Daoy (cell line): ENCODE measurements at regions not wholly inside any gene's neighbourhood (a gene's known extent, or its start where the extent isn't known, plus 50 kb on each side); places are given as distances from the start of the nearest gene placed in this dataset.

Experiments used
- DNase-seq: peaks from one replicate; pipeline ENCODE4 v3.0.0-alpha.2; 2015; ENCODE audit warnings: low read depth

DNA sequence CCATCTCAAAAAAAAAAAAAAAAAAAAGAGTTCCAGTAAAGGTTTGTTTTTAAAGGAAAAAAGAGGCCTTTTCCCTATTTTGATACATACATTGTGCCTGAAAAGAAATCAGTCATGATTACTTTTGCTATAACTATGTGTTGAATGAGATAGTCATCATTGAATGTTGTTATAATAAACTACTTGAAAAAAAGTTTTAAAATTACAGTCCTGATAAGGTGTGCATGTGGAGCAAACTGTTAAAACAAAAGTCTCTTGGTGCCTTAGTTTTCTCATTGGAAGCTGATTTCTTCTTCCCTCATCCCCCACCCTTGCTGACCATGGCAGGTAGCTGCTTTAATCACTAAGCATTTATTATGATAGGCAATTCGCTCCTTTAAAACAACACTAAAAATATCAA is 172.3 kb upstream of the TBCA start:
- no peak for DNase-seq

DNA sequence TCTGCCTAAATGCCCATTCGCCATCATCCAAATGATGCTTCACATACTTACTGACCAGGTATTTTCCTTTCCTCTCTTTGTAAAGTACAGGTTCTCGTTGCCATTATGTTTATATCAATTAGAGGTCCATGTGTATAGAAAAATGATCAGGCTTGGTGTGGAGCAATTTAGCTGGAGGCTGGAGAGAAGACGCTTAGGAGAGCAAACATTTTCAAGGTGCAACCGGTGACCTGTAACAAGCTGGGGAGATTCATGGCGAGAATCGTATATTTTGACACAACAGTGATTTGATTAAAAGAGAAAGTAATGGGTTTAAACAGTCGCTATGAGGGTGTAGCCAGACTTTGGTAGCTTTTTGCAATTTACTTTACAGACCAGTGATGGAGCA is 170.9 kb upstream of the TBCA start:
- no peak for DNase-seq

GRCh38 chr5:77946381-77947040 is 170.4 kb upstream of the TBCA start:
- no peak for DNase-seq

GRCh38 chr5:77945874-77946273 is 169.7 kb upstream of the TBCA start:
- no peak for DNase-seq

GRCh38 chr5:77944757-77945340 is 168.7 kb upstream of the TBCA start:
- DNase-seq, result no peak

- DNase-seq, result no peak
Observed at GRCh38 chr5:77943851-77944250, 167.7 kb upstream of the TBCA start.

- DNase-seq, result no peak
Observed at GRCh38 chr5:77942578-77943239, 166.6 kb upstream of the TBCA start.

- DNase-seq, result no peak
Observed at GRCh38 chr5:77937015-77937908, 161.1 kb upstream of the TBCA start.

DNA sequence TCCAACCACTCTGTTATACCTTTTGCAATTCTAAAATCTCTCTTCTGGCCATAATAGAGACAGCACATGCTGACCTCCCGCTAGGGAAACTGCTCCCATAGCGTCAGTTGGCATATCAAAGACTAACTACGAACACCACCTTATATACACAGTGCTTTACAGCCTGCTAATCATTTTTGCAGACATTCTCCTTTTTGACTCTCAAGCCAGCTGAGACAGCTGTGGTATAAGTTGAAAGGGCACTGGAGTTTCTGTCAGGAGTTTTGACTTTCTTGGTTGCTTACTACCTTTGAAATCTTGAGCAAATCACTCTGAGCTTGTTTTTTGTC is 160.2 kb upstream of the TBCA start:
- DNase-seq, result no peak

DNA sequence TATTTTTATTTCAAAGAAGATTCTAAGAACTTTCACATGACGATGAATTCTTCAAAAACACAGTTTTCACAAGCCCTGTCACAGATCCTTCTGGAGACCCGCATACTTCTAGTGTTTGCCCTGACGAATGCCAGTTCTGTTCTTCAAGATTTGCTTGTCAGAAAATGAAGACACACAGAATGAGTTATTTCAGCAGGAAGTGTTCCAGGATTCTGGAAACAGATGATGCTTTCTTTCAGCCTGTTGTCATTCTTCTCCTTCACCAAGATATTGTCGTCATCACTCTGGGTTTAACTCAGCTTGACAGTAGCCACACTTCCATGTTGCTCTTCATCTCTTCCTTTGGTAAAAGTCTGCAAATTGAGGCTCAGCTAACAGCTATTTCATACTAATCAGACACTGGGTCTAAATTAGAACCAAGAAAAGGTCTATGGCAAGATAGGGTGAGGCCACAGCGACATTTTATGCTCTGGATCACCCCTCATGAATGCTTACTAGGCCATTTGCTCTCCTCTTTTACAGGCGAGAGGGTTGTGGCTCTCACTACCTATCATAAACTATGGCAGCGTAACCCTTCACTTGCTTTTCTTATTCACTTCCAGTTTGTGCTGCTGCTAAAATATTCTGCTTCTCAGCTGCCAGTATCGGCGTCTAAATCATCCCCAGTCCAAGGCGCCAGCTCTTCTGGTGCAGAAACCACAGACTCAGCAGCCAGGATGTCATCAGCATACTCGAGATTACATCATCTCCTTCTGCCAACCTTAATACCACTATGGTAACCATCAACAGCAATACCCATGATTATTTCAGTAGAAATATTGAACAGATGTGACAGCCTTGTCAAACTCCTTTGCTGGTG is 159.6 kb upstream of the TBCA start:
- DNase-seq, result peak; percentile 51

- DNase-seq, result no peak
Observed at GRCh38 chr5:77928776-77929300, 152.7 kb upstream of the TBCA start.

GRCh38 chr5:77926337-77926736 is 150.2 kb upstream of the TBCA start:
- no peak for DNase-seq

- DNase-seq, result no peak
Observed at GRCh38 chr5:77925503-77925902, 149.4 kb upstream of the TBCA start.

DNA sequence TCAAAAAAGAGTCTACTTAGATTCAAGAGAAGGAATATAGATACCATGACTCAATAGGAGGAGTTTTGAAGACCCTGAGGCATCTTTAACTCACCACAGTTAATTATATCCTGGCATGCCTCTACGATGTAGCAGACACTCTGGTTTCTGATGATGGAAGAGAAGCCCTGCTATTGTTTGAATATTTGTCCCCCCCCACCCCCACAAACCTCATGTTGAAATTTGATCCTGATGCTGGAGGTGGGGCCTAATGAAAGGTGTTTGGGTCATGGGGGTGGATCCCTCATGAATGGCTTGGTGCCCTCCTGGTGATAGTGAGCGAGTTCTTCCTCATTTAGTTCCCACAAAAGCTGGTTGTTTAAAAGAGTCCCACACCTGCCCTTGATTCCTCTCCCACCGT is 147.9 kb upstream of the TBCA start:
- DNase-seq, result peak; percentile 15

DNA sequence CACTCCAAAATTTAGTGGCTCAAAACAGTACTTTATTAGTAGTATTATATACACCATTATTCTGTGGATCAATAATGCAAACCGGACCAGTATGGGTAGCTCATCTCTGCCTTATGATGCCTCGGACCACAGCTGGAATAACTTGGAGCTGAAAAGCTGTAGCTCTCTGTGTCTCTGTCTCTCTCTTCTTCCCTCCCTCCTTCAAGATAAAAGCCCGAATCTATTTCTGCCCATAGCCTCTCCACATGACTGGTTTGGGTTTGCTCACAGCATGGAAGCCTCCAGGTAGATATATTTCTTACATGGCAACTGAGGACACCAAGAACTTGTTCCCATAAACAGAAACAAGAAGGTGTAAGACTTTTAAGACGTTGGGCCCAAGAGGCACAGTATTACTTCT is 147.5 kb upstream of the TBCA start:
- DNase-seq, result no peak

DNA sequence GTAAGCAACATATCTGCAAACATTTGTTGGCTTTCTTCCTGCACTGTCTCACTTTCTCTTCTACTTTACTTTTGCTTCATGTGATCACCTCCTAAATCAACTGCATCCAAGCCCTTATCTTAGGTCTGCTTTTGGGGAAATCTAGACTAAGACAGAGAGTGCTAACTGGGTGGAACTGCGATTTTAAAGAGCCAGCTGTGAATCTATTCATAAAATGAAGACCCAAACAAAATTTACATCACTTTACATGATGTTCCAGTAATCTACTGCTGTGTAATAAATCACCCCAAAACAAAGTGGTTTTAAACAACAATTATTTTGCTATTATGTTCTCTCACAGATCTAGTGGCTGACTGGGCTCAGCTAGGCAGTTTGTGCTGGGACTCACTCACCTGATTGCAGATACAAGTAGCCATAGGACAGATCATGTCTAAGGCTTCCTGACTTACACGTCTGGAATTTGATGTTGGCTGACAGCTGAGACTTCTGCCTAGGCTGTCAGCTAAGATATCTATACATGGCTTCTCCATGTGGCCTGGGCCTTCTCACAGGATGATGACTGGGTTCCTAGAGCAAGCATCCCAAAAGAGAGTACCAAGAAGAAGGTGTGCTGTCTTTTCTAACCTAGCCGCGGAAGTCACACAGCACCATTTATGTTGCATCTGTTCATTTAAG is 145.1 kb upstream of the TBCA start:
- DNase-seq, result no peak

DNA sequence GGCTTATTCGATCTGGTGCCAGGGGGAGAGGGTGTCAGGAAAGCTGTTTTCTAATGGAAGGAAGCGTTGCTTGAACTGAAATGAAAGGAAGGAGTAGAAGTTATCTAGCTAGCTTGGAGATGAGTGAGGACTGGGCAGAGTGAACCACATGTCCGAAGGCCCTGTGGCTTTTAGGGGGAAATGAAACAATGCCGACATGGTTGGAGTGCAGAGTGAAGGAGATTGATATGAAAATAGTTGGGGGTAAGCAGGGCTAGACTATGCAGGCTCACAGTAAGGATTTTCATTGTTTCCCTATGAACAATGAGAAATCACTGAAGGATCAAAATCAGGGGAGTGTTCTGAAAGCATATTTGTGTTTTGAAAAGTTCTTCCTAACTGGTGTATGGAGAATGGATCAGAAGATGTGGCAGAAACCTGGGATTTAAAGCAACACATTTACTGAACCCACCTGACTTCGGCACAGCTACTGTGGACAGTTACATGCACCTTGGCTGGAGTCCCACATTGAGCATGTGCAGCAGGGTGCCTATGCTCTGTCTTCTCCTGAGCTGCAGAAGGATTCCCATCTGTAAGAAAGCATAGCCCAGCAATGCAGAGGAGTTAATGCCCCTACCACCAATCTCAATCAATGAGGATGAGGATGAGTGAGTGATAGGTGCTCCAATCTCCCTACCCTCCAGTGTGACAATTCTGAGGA is 144.4 kb upstream of the TBCA start:
- DNase-seq, result no peak

DNA sequence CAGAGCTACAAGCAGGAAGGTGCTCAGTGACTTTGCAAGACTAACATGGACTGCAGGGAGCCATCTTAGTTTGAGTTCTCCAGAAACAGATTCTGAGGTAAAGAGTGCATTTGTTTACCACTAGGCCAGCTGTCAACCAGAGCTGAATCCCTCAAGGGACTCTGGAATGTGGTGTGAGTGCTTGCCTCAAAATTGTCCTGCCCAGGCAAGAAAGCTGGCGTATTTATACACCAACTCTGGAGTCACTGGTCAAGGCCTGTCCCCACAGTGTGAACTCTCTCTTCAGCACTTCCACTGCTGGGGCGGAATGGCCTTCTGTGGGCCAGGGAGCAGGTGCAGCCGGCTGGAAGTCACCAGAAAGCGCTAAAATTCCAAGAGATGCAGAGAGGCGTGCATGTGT is 139.2 kb upstream of the TBCA start:
- no peak for DNase-seq

DNA sequence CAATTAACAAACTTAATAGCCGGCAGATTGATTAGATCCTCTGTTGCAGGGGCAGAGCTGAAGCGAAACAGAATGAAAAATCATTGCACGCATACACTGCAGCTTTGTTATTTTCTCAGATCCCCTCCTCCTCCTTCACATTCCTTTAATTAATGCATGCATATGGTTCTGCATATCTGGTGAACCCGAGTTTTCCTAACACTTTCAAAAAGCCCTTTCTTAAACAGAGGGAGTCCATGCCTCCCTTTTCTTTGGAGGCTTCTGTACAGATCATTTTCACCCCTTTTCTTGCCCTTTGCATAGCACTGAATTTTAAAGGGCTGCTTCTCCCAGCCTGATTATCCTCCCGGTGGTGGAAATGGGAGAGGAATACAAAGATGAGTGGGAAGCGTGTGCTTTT is 136.6 kb upstream of the TBCA start:
- no peak for DNase-seq

- DNase-seq, result no peak
Observed at GRCh38 chr5:77910602-77911188, 134.6 kb upstream of the TBCA start.
